ENCODE measurements at regions not wholly inside any gene's neighbourhood (a gene's known extent, or its start where the extent isn't known, plus 50 kb on each side); places are given as distances from the start of the nearest gene placed in this dataset.

GRCh38 chr4:148642907-148643306 lies 200.7 kb upstream of the NR3C2 start:
- Histone ChIP-seq H3K36me3 (ENCODE audit: control insufficient read depth in 2 of 4, insufficient read depth in 4 of 4, low read length in 3 of 4) (no peaks in the 10 kb centered on the region), H3K27me3 (replicated peaks in 1 of 4; ENCODE audit: control insufficient read depth in 3 of 4, extremely low read depth in 1 of 4, insufficient read depth in 3 of 4, low read length in 3 of 4) (no peaks in the 10 kb centered on the region), H3K9ac (replicated peaks in 1 of 4; ENCODE audit: extremely low read depth in 1 of 4, low read depth in 3 of 4, low read length in 3 of 4) (no peak overlapping the region), H3K27ac (ENCODE audit: low read depth, low read length) (no peak overlapping the region), H3K23me2 (ENCODE audit: low read depth, low read length) (no peaks in the 10 kb centered on the region), H3K14ac (ENCODE audit: insufficient read length) (no peak overlapping the region), H3K18ac (ENCODE audit: extremely low read depth, low read length) (no peak overlapping the region), H3K4me3 (ENCODE audit: extremely low read depth in 1 of 4, insufficient read depth in 2 of 4, low read depth in 3 of 4, low read length in 4 of 4) (no peak overlapping the region), H2AFZ (ENCODE audit: low read length) (no peak overlapping the region), H2BK15ac (ENCODE audit: low read length) (no peak overlapping the region), H2BK5ac (ENCODE audit: low read depth, low read length) (no peak overlapping the region), H3K79me1 (ENCODE audit: low read depth, low read length) (no peaks in the 10 kb centered on the region), H4K5ac (ENCODE audit: insufficient read length, low read depth, low read length) (no peak overlapping the region), H3K23ac (ENCODE audit: insufficient read length) (no peak overlapping the region), H3K9me3 (ENCODE audit: insufficient read depth in 2 of 2, low read depth in 1 of 2, low read length in 1 of 2) (peaks cover 6 to 7% of the 10 kb centered on the region in 2 experiments; a peak in 3 of 4 replicates), H2BK120ac (replicated peaks; ENCODE audit: low read depth, low read length) (no peak overlapping the region), H2AK5ac (ENCODE audit: low read depth, low read length) (no peak overlapping the region), H4K8ac (ENCODE audit: extremely low read depth, insufficient read depth, low read length) (no peak overlapping the region), H3K56ac (replicated peaks; ENCODE audit: insufficient read length, low read depth, low read length) (no peak overlapping the region), H3K79me2 (ENCODE audit: control insufficient read depth in 1 of 2, insufficient read depth in 2 of 2, low read length in 2 of 2) (no peaks in the 10 kb centered on the region), H2BK20ac (ENCODE audit: low read length) (no peak overlapping the region), H4K91ac (replicated peaks; ENCODE audit: insufficient read length, low read length) (no peak overlapping the region), H3K4ac (replicated peaks; ENCODE audit: insufficient read length, low read depth, low read length) (no peak overlapping the region), H3K4me1 (replicated peaks in 1 of 4; ENCODE audit: control insufficient read depth in 3 of 4, insufficient read depth in 4 of 4, low read length in 3 of 4) (no peaks in the 10 kb centered on the region), H2BK12ac (ENCODE audit: low read depth, low read length) (no peak overlapping the region), H4K20me1 (replicated peaks in 1 of 2; ENCODE audit: control insufficient read depth in 1 of 2, insufficient read depth in 2 of 2, low read length in 2 of 2) (no peaks in the 10 kb centered on the region), H3K4me2 (ENCODE audit: insufficient read depth in 1 of 2, low read depth in 2 of 2, low read length in 2 of 2) (no peak overlapping the region)
- no peak for DNase-seq (ENCODE audit: low read depth in 1 of 2, low spot score in 2 of 2)
- ChIA-PET POLR2A (ENCODE audit: partially characterized antibody) (no interaction called here), CTCF (ENCODE audit: partially characterized antibody) (no interaction called here)
- 89% methylated on average over 2 of the region's 2 CpGs; no CpG with 5 or more reads in 1 of the 2 experiments for WGBS, 2 experiments (ENCODE audit: extremely low coverage in 1 of 2, insufficient coverage in 1 of 2, insufficient read length in 1 of 2, insufficient replicate concordance in 2 of 2, low coverage in 1 of 2, low lambda C conversion rate in 2 of 2, missing lambda C conversion rate in 1 of 2)
- FAIRE-seq, result no peak
- TF ChIP-seq SP2 (IDR thresholded peaks at IDR 0.05; ENCODE audit: low read length), result no peak
- no peak for TF ChIP-seq ATF3 (IDR thresholded peaks at IDR 0.05; ENCODE audit: insufficient read depth, low read depth, low read length)
- TF ChIP-seq RAD21 (IDR thresholded peaks at IDR 0.05 in 1 of 2, conservative IDR thresholded peaks at IDR 0.05 in 1 of 2; ENCODE audit: low read depth in 2 of 2, low read length in 2 of 2), result no peak
- TF ChIP-seq BCL11A (IDR thresholded peaks at IDR 0.05; ENCODE audit: low read depth in 2 of 2, low read length in 2 of 2), result no peak
- TF ChIP-seq EZH2 (IDR thresholded peaks at IDR 0.05; ENCODE audit: low read depth, low read length, severe bottlenecking), result no peak
- TF ChIP-seq GTF2F1 (IDR thresholded peaks at IDR 0.05; ENCODE audit: borderline replicate concordance, low read depth, low read length), result no peak
- TF ChIP-seq CBX5 (IDR thresholded peaks at IDR 0.05; ENCODE audit: low read depth, low read length), result no peak
- TF ChIP-seq MAX (IDR thresholded peaks at IDR 0.05), result no peak
- no peak for TF ChIP-seq JUND (IDR thresholded peaks at IDR 0.05; ENCODE audit: low read length)
- no peak for TF ChIP-seq TAF7 (optimal IDR thresholded peaks at IDR 0.05; ENCODE audit: borderline replicate concordance, low read depth, low read length)

Data from H1 (cell line).